GM19023 (cell line): ENCODE measurements at regions not wholly inside any gene's neighbourhood (a gene's known extent, or its start where the extent isn't known, plus 50 kb on each side); places are given as distances from the start of the nearest gene placed in this dataset.

ENCODE experiments used
- ATAC-seq: cut with Tn5 transposase; IDR thresholded peaks from one replicate; pipeline ENCODE4 v1.9.1; 2021; ENCODE audit warnings: mild to moderate bottlenecking, moderate library complexity; ENCODE audit not compliant: unreplicated experiment

- ATAC-seq = no peak
These were observed 511.3 kb downstream of the NPHP4 start for GRCh38 chr1:5480906-5481305.

- ATAC-seq = no peak
These were observed 512.2 kb downstream of the NPHP4 start for GRCh38 chr1:5479876-5480646.

GRCh38 chr1:5478961-5479360, 513.3 kb downstream of the NPHP4 start:
- ATAC-seq = no peak

- ATAC-seq = no peak
These were observed 514.0 kb downstream of the NPHP4 start for GRCh38 chr1:5478156-5478695.

- ATAC-seq = no peak
These were observed 514.5 kb downstream of the NPHP4 start for GRCh38 chr1:5477716-5478115.

GRCh38 chr1:5475572-5475971, 516.7 kb downstream of the NPHP4 start:
- ATAC-seq = no peak

GRCh38 chr1:5473268-5473667, 519.0 kb downstream of the NPHP4 start:
- ATAC-seq = no peak

GRCh38 chr1:5466487-5466886, 525.7 kb downstream of the NPHP4 start:
- no peak for ATAC-seq

- ATAC-seq = no peak
These were observed 526.9 kb downstream of the NPHP4 start for GRCh38 chr1:5465281-5465711.

GRCh38 chr1:5464366-5464765, 527.9 kb downstream of the NPHP4 start:
- ATAC-seq = no peak

- ATAC-seq = no peak
These were observed 531.3 kb downstream of the NPHP4 start for GRCh38 chr1:5460974-5461373.

GRCh38 chr1:5459839-5460610, 532.2 kb downstream of the NPHP4 start:
- ATAC-seq = no peak

GRCh38 chr1:5458248-5458647, 534.0 kb downstream of the NPHP4 start:
- no peak for ATAC-seq

GRCh38 chr1:5456090-5456811, 536.0 kb downstream of the NPHP4 start:
- no peak for ATAC-seq

- ATAC-seq = no peak
These were observed 536.6 kb downstream of the NPHP4 start for GRCh38 chr1:5455651-5456050.

- ATAC-seq = no peak
These were observed 537.2 kb downstream of the NPHP4 start for GRCh38 chr1:5455056-5455455.

- ATAC-seq = no peak
These were observed 538.9 kb downstream of the NPHP4 start for GRCh38 chr1:5453347-5453746.

GRCh38 chr1:5451671-5452070, 540.6 kb downstream of the NPHP4 start:
- no peak for ATAC-seq

- ATAC-seq = no peak
These were observed 543.7 kb downstream of the NPHP4 start for GRCh38 chr1:5448486-5448885.

- no peak for ATAC-seq
These were observed 544.7 kb downstream of the NPHP4 start for GRCh38 chr1:5447503-5447960.

GRCh38 chr1:5444396-5444795, 547.8 kb downstream of the NPHP4 start:
- no peak for ATAC-seq
